ENCODE measurements at regions not wholly inside any gene's neighbourhood (a gene's known extent, or its start where the extent isn't known, plus 50 kb on each side); places are given as distances from the start of the nearest gene placed in this dataset.

DNA sequence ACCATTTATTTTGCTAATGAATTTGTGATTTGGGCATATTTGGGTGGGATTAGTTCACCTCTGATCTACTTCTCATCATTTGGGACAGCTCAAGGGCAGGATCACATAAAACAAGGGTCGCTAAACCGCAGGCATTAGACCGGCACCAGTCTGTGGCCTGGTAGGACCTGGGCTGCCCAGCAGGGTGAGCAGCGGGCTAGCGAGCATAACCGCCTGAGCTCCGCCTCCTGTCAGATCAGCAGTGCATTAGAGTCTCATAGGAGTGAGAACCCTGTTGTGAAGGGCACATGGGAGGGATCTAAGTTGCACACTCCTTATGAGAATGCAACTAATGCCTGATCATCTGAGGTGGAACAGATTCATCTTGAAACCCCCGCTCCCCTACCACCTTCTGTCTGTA, 785.3 kb downstream of the TRHDE start:
- TF ChIP-seq, protein P1, sequence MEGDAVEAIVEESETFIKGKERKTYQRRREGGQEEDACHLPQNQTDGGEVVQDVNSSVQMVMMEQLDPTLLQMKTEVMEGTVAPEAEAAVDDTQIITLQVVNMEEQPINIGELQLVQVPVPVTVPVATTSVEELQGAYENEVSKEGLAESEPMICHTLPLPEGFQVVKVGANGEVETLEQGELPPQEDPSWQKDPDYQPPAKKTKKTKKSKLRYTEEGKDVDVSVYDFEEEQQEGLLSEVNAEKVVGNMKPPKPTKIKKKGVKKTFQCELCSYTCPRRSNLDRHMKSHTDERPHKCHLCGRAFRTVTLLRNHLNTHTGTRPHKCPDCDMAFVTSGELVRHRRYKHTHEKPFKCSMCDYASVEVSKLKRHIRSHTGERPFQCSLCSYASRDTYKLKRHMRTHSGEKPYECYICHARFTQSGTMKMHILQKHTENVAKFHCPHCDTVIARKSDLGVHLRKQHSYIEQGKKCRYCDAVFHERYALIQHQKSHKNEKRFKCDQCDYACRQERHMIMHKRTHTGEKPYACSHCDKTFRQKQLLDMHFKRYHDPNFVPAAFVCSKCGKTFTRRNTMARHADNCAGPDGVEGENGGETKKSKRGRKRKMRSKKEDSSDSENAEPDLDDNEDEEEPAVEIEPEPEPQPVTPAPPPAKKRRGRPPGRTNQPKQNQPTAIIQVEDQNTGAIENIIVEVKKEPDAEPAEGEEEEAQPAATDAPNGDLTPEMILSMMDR (conservative IDR thresholded peaks at IDR 0.05; ENCODE audit: low read depth in 2 of 2): peak; percentile 29 to 46; a peak in 3 of 4 replicates
- TF ChIP-seq, protein P2, sequence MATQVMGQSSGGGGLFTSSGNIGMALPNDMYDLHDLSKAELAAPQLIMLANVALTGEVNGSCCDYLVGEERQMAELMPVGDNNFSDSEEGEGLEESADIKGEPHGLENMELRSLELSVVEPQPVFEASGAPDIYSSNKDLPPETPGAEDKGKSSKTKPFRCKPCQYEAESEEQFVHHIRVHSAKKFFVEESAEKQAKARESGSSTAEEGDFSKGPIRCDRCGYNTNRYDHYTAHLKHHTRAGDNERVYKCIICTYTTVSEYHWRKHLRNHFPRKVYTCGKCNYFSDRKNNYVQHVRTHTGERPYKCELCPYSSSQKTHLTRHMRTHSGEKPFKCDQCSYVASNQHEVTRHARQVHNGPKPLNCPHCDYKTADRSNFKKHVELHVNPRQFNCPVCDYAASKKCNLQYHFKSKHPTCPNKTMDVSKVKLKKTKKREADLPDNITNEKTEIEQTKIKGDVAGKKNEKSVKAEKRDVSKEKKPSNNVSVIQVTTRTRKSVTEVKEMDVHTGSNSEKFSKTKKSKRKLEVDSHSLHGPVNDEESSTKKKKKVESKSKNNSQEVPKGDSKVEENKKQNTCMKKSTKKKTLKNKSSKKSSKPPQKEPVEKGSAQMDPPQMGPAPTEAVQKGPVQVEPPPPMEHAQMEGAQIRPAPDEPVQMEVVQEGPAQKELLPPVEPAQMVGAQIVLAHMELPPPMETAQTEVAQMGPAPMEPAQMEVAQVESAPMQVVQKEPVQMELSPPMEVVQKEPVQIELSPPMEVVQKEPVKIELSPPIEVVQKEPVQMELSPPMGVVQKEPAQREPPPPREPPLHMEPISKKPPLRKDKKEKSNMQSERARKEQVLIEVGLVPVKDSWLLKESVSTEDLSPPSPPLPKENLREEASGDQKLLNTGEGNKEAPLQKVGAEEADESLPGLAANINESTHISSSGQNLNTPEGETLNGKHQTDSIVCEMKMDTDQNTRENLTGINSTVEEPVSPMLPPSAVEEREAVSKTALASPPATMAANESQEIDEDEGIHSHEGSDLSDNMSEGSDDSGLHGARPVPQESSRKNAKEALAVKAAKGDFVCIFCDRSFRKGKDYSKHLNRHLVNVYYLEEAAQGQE (IDR thresholded peaks at IDR 0.05; ENCODE audit: unreplicated experiment): no peak
- TF ChIP-seq EZH2phosphoT487 (IDR thresholded peaks at IDR 0.05; ENCODE audit: unreplicated experiment) (no peak), POLR2AphosphoS5 (IDR thresholded peaks at IDR 0.05; ENCODE audit: low read depth) (no peak), EZH2 (IDR thresholded peaks at IDR 0.05; ENCODE audit: low read depth, unreplicated experiment) (no peak), STAT1 (IDR thresholded peaks at IDR 0.05; ENCODE audit: unreplicated experiment) (no peak), CREB1 (CRISPR knock-in tag; IDR thresholded peaks at IDR 0.05; ENCODE audit: low read depth) (no peak), ZNF114 (CRISPR knock-in tag; IDR thresholded peaks at IDR 0.05) (no peak), JUNB (IDR thresholded peaks at IDR 0.05; ENCODE audit: unreplicated experiment) (no peak)

Measured in GM23338 (cell line).